PC-9 (cell line): ENCODE measurements at regions not wholly inside any gene's neighbourhood (a gene's known extent, or its start where the extent isn't known, plus 50 kb on each side); places are given as distances from the start of the nearest gene placed in this dataset.

Experiments used
- EZH2 ChIP-seq: fragments of 200-600 bp; sonication (generic); IDR thresholded peaks from 2 replicates; pipeline ENCODE4 v1.8.0; 2017; ENCODE audit warnings: antibody characterized with exemption, low read depth
- TF ChIP-seq, protein P1 (sequence below): fragments of 200-600 bp; sonication (generic); conservative IDR thresholded peaks from 2 replicates; pipeline ENCODE4 v1.6.1; 2017; ENCODE audit warnings: mixed run types, antibody characterized with exemption, mild to moderate bottlenecking, moderate library complexity

DNA sequence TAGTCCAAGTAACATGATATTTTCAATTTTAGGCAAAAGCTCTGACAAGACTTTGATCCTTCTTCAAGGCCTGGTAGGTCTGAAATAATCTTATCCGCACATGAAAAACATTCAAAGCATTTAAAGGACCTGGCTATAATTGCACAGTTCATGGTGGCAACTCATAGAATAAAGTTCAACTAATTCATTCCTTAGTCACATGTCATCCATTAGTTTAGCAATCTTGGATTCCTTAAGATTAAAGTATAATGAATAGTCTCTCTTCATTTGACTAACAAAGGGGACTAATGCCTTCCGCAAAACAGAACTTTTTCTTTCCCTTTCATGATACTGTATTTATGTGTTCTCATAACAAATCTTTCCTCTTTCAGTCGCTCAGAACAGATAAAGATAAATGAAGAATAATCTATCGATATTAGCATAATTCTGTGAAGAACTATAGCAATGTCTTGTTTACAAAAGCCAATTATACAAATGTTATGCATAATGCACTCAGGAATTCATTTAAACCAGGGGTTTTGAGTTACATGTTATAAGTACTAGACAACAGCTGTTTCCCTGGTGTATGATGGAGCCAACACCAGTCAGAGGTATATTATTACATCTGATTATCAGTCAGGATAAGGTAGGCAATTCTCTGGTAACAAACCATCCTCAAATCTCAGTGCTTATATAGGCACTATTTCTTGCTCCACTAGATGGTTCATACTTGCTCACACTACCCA is 172.5 kb downstream of the POTEB3 start:
- TF ChIP-seq, protein P1, sequence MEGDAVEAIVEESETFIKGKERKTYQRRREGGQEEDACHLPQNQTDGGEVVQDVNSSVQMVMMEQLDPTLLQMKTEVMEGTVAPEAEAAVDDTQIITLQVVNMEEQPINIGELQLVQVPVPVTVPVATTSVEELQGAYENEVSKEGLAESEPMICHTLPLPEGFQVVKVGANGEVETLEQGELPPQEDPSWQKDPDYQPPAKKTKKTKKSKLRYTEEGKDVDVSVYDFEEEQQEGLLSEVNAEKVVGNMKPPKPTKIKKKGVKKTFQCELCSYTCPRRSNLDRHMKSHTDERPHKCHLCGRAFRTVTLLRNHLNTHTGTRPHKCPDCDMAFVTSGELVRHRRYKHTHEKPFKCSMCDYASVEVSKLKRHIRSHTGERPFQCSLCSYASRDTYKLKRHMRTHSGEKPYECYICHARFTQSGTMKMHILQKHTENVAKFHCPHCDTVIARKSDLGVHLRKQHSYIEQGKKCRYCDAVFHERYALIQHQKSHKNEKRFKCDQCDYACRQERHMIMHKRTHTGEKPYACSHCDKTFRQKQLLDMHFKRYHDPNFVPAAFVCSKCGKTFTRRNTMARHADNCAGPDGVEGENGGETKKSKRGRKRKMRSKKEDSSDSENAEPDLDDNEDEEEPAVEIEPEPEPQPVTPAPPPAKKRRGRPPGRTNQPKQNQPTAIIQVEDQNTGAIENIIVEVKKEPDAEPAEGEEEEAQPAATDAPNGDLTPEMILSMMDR, result no peak
- no peak for TF ChIP-seq EZH2
